Endothelial cell (in vitro differentiated cells): ENCODE measurements at regions not wholly inside any gene's neighbourhood (a gene's known extent, or its start where the extent isn't known, plus 50 kb on each side); places are given as distances from the start of the nearest gene placed in this dataset.

Experiments used
- DNase-seq: peaks from one replicate; pipeline ENCODE4 v3.0.0; 2021; ENCODE audit warnings: low spot score
- H3K27ac Mint-ChIP-seq: one replicate; pipeline ENCODE4 v1.8.0; 2021; ENCODE audit warnings: mixed read lengths, inconsistent platforms; ENCODE audit not compliant: unreplicated experiment
- H3K27me3 Mint-ChIP-seq: one replicate; pipeline ENCODE4 v1.8.0; 2021; ENCODE audit warnings: mild to moderate bottlenecking, moderate library complexity, mixed read lengths, inconsistent platforms; ENCODE audit not compliant: unreplicated experiment
- H3K36me3 Mint-ChIP-seq: one replicate; pipeline ENCODE4 v1.8.0; 2021; ENCODE audit warnings: mild to moderate bottlenecking, low read depth, mixed read lengths, inconsistent platforms; ENCODE audit not compliant: unreplicated experiment
- H3K4me1 Mint-ChIP-seq: one replicate; pipeline ENCODE4 v1.8.0; 2021; ENCODE audit warnings: mild to moderate bottlenecking, mixed read lengths, inconsistent platforms; ENCODE audit not compliant: unreplicated experiment
- H3K4me3 Mint-ChIP-seq: one replicate; pipeline ENCODE4 v1.8.0; 2021; ENCODE audit warnings: mild to moderate bottlenecking, mixed read lengths, inconsistent platforms; ENCODE audit not compliant: unreplicated experiment
- H3K9me3 Mint-ChIP-seq: one replicate; pipeline ENCODE4 v1.8.0; 2021; ENCODE audit warnings: mixed read lengths, inconsistent platforms; ENCODE audit not compliant: unreplicated experiment
- TF ChIP-seq, protein P1 (sequence below): fragments of 200-600 bp; sonication (generic); IDR thresholded peaks from one replicate; pipeline ENCODE4 v1.5.0; 2021; ENCODE audit warnings: antibody characterized with exemption; ENCODE audit not compliant: unreplicated experiment

DNA sequence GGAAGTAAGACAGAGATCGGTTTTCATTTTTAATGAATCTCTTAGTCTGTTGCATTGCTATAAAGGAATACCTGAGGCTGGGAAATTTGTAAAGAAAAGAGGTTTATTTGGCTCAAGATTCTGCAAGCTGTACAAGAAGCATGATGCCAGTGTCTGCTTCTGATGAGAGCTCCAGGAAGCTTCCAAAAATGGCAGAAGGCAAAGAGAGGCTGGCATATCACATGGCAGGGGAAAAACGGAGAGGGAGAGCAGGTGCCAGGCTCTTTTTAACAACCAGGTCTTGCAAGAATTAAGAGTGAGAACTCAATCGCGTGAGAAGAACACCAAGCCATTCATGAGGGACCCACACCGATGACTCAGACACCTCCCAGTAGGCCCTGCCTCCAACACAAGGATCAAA, 125.0 kb upstream of the THSD7A start:
- Mint-ChIP-seq H3K27me3 (no peaks in the 10 kb centered on the region), H3K36me3 (no peaks in the 10 kb centered on the region), H3K9me3 (no peaks in the 10 kb centered on the region), H3K4me1 (no peaks in the 10 kb centered on the region), H3K4me3 (no peak overlapping the region), H3K27ac (no peak overlapping the region)
- TF ChIP-seq, protein P1, sequence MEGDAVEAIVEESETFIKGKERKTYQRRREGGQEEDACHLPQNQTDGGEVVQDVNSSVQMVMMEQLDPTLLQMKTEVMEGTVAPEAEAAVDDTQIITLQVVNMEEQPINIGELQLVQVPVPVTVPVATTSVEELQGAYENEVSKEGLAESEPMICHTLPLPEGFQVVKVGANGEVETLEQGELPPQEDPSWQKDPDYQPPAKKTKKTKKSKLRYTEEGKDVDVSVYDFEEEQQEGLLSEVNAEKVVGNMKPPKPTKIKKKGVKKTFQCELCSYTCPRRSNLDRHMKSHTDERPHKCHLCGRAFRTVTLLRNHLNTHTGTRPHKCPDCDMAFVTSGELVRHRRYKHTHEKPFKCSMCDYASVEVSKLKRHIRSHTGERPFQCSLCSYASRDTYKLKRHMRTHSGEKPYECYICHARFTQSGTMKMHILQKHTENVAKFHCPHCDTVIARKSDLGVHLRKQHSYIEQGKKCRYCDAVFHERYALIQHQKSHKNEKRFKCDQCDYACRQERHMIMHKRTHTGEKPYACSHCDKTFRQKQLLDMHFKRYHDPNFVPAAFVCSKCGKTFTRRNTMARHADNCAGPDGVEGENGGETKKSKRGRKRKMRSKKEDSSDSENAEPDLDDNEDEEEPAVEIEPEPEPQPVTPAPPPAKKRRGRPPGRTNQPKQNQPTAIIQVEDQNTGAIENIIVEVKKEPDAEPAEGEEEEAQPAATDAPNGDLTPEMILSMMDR: no peak
- DNase-seq: no peak

DNA sequence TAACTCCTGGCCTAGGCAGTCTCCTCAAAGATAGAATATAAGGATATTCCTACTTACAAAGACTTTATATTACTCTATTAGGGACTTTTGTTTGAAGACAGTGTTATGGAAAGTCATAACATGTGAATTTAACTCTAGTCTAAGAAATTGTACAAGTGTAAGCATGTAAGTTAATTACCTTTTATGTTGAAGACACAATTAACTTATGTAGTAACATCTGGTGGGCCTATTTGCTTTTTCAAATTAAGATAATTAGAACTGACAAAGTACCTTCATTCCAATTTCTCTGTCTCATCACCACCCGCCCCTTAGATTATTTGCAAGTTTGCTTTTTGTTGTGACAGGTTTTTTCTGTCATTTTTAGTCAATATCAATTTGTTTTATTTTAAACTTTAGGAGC, 126.0 kb upstream of the THSD7A start:
- TF ChIP-seq, protein P1: no peak
- no peaks in the 10 kb centered on the region for H3K36me3 Mint-ChIP-seq
- DNase-seq: no peak
- no peaks in the 10 kb centered on the region for H3K9me3 Mint-ChIP-seq
- H3K4me1 Mint-ChIP-seq: no peaks in the 10 kb centered on the region
- H3K27ac Mint-ChIP-seq: no peak overlapping the region
- no peak overlapping the region for H3K4me3 Mint-ChIP-seq
- H3K27me3 Mint-ChIP-seq: no peaks in the 10 kb centered on the region

DNA sequence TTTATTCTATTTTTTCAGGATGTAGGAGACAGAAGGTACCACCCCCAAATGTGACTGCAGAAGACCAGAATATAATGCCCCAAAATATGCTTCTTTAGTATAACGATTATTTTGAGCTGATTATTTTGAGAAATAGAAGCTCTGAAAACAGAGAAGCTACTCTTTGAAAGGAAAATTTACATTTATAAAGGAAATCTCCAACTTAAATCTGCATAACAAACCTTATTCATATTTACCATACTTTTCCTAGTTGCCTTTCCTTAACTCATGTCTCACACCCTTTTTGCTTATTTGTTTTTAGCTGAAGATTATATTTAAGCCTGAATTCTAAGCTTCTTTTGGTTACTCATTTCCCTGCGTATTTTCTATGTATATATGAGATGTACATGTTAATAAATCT, 127.1 kb upstream of the THSD7A start:
- no peak for DNase-seq
- Mint-ChIP-seq H3K4me3 (no peak overlapping the region), H3K27me3 (peaks cover 3% of the 10 kb centered on the region), H3K9me3 (no peaks in the 10 kb centered on the region), H3K4me1 (no peaks in the 10 kb centered on the region), H3K27ac (no peak overlapping the region), H3K36me3 (no peaks in the 10 kb centered on the region)
- TF ChIP-seq, protein P1: no peak

DNA sequence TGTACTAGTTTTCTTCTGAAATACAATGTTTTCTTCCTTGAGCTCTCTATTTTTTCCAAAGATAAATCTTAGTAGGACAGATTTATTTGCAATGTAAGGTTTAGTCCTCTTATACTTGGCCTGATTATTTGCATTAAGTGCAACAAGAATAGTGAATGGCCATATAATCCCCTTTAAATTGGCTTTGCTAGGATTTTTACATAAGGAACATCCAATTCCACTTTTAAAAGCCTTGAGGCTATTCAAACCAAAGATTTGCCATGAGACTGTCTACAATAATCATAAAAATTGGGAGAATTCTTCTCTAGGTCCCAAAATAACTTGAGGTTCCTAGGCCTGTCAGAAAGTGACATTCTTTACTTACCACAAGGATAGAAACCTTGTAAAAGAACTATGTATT, 128.6 kb upstream of the THSD7A start:
- Mint-ChIP-seq H3K4me1 (no peaks in the 10 kb centered on the region), H3K27me3 (peaks cover 3% of the 10 kb centered on the region), H3K27ac (no peak overlapping the region), H3K9me3 (no peaks in the 10 kb centered on the region), H3K36me3 (no peaks in the 10 kb centered on the region), H3K4me3 (no peak overlapping the region)
- no peak for DNase-seq
- TF ChIP-seq, protein P1: no peak

DNA sequence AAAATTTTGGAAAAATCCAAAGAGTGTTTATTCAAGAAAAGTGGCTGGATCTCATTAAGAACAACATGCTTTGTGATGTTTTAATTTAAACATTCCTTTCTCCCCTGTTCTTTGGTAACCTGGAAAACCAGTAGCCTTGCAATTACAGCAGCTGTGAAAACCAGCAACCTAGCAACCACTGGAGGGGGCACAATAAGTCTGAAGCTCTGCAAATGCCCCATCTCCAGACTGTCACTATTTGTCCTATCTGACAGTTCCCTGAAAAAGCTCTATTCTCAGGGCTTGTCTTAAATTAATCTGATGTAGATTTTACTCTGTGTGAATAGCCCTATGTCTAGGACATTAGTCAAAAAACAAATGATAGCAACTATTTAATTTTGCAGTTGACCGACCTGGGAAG, 137.6 kb upstream of the THSD7A start:
- DNase-seq: no peak
- H3K4me1 Mint-ChIP-seq: no peaks in the 10 kb centered on the region
- no peaks in the 10 kb centered on the region for H3K27me3 Mint-ChIP-seq
- H3K9me3 Mint-ChIP-seq: no peaks in the 10 kb centered on the region
- no peak overlapping the region for H3K27ac Mint-ChIP-seq
- TF ChIP-seq, protein P1: no peak
- H3K4me3 Mint-ChIP-seq: no peak overlapping the region
- no peaks in the 10 kb centered on the region for H3K36me3 Mint-ChIP-seq
